Stimulated activated CD8-positive, alpha-beta memory T cell treated with anti-CD3 and anti-CD28 coated beads, Interleukin-7, amount 100 ng/mL, for 1 hour (primary cell): ENCODE measurements at regions not wholly inside any gene's neighbourhood (a gene's known extent, or its start where the extent isn't known, plus 50 kb on each side); places are given as distances from the start of the nearest gene placed in this dataset.
A peak's percentile ranks its signal among the peaks of the same experiment; 100 is the strongest.
"Not testable (repeated sequence)": the region's sequence is repeated elsewhere in the genome, so short reads cannot be mapped to it uniquely, and the experiment has no call there.

Experiments used
- DNase-seq, 2 donors: peaks; one replicate each; pipeline ENCODE4 v3.0.0-alpha.2; 2020; ENCODE audit warnings: low read depth in 2 of 2

GRCh38 chr17:83192161-83192788, 112.9 kb downstream of the METRNL start:
- no peak for DNase-seq

- not testable (repeated sequence) for DNase-seq
Measured at GRCh38 chr17:83192789-83193335, 113.5 kb downstream of the METRNL start.

GRCh38 chr17:83193336-83194185, 114.2 kb downstream of the METRNL start:
- DNase-seq, result no peak

DNA sequence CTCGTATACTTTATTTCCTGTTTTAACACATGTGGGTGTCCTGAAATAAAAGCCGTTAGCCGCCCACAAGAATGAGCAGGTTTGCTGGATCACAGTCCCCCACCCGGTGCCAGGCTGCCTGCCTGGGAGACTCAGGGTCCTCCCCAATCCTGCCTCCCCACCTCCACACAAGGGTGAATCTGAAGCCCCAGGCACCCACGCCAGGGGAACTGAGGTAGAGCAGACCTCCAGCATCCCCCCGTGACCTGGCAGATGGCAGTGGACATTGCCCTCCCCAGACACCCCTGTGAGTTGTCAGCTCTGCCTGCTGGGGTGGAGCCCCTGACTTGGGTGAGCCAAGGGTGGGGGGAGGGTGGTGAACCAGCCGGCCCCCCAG, 114.8 kb downstream of the METRNL start:
- DNase-seq, result no peak

DNA sequence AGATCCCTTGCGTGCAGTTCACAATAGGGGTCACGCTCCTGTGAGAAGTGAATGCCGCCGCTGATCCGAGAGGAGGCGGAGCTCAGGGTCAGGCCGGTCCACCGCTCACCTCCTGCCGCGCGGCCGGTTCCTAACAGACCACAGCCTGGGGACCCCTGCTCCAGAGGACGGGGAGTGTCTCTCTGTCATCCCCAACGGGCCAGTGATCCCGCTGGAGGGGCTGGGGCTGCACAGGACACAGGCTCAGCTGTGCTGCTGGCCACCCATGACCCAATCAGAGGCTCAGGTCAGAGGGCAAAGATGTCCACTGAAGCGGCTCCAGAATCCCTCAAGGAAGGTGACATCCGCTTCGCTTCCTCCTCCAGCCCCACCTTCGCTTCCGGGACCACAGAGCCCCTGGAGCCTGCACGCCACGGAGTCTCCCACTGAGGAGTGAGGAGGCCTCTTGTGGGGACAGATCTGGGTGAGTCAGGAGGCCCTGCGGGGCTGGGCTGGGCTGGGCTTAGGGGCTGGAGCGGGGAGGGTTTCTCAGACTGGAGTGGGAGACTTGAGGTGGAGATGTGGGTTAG, 115.4 kb downstream of the METRNL start:
- no peak for DNase-seq

- no peak for DNase-seq
Measured at GRCh38 chr17:83195330-83196023, 116.1 kb downstream of the METRNL start.

- DNase-seq, result no peak
Measured at GRCh38 chr17:83196024-83196365, 116.6 kb downstream of the METRNL start.

GRCh38 chr17:83196366-83196765, 117.0 kb downstream of the METRNL start:
- DNase-seq, result no peak

GRCh38 chr17:83196973-83197880, 117.8 kb downstream of the METRNL start:
- no peak for DNase-seq

GRCh38 chr17:83198366-83199341, 119.2 kb downstream of the METRNL start:
- DNase-seq, result no peak

GRCh38 chr17:83199500-83200201, 120.2 kb downstream of the METRNL start:
- peak; percentile 23 to 30 for DNase-seq

GRCh38 chr17:83200231-83200699, 120.9 kb downstream of the METRNL start:
- peak in 1 of 2 donors; percentile 48 for DNase-seq

DNA sequence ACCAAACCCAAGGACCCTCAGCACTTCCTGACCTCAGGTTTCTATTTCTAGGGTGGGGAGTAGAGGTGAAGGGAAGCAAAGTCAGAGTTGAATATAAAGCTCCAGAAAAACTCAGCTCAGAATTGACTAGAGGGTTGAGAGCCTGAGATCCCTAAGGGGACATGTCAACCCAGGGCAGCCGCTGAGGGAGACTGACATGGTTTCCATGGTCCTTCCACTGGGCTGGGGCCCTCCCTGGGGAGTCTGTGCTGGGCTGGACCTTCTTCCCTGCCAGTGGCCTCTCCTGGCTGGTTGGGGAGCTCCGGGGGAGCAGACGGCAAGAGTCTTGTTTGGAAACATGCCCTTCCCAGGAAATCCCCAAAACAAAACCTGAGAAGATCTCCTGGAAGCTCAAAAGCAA, 121.3 kb downstream of the METRNL start:
- no peak for DNase-seq

DNA sequence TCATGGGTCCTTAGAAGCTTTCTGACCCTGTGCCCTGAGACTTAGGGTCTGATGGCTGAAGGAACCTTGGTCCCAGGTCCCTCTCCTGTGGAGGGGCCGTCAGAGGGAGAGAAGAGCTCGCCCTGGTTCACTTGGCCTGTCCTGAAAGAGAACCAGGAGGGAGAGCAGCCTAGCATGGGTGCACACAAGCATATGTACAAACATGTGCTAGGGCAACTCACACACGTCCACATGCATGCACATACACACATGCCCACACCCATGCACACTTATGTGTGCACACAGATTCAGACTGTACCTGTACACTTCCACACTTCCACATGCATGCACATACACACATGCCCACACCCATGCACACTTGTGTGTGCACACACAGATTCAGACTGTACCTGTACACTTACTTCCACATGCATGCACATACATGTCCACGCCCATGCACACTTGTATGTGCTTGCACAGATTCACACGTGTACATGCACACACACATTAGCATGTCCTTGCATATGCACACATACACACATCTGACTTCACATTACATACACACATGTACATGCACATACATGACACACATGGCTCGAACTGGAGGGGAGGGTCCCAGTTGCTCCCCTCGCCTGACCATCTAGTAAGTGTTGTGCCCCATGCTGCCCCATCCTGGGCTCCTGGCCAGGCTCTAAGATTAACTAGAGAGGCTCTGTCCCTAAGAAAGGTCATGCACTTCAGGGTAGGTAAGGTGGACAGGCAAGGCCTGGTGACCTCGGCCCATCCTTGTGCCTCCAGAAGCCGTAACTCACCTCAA, 122.0 kb downstream of the METRNL start:
- DNase-seq, result no peak

- no peak for DNase-seq
Measured at GRCh38 chr17:83202002-83203000, 122.9 kb downstream of the METRNL start.

DNA sequence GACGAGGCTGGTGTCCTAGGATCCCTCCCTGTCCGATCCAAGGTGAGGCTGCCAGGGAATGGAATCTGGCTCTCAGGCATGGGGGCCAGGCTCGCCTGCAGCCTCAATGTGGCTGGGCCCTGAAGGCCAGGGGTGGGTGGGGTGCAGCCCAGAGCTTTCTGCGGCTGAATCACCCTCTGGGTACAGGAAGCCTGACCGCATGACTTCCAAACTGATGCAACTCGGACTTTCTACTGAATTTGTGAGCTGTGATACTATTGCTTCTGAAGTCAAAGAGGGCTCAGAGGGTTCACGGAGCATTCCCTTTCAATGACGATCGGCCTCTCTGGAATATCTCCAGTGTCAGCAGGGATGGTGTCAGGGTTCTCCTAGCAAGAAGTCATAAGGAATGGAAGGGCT, 123.7 kb downstream of the METRNL start:
- DNase-seq, result no peak
